ENCODE measurements at regions not wholly inside any gene's neighbourhood (a gene's known extent, or its start where the extent isn't known, plus 50 kb on each side); places are given as distances from the start of the nearest gene placed in this dataset.

GRCh38 chr18:61731693-61732376, 161.0 kb downstream of the RNF152 start:
- Histone ChIP-seq H4K20me1 (ENCODE audit: insufficient read depth) (no peaks in the 10 kb centered on the region), H3K27me3 (ENCODE audit: insufficient read depth) (no peaks in the 10 kb centered on the region), H3K79me2 (ENCODE audit: insufficient read depth) (no peaks in the 10 kb centered on the region), H3K4me3 (ENCODE audit: low read depth in 2 of 2, low read length in 1 of 2) (no peak overlapping the region), H3K9me2 (no peaks in the 10 kb centered on the region), H3K4me1 (ENCODE audit: control insufficient read depth in 1 of 2, insufficient read depth in 2 of 2, low read depth in 1 of 2, low read length in 1 of 2) (peaks cover 0 to 3% of the 10 kb centered on the region in 2 experiments; a peak in 1 of 4 replicates), H3K4me2 (no peak overlapping the region), H3K36me3 (replicated peaks in 1 of 2; ENCODE audit: control insufficient read depth in 1 of 2, insufficient read depth in 2 of 2, low read length in 1 of 2) (no peaks in the 10 kb centered on the region), H3K27ac (ENCODE audit: low read depth in 2 of 2, low read length in 1 of 2) (no peak overlapping the region), H3K9ac (no peak overlapping the region), H2AFZ (ENCODE audit: low read depth) (no peak overlapping the region), H3F3A (replicated peaks; ENCODE audit: insufficient read depth) (peaks cover 4% of the 10 kb centered on the region), H3K9me3 (no peaks in the 10 kb centered on the region)
- WGBS (ENCODE audit: low lambda C conversion rate) = 75% methylated on average over 9 of the region's 9 CpGs
- no peak for TF ChIP-seq CTCF (IDR thresholded peaks at IDR 0.05)
- TF ChIP-seq FOXJ3 (CRISPR knock-in tag; IDR thresholded peaks at IDR 0.05) = no peak
- no peak for TF ChIP-seq POLR2AphosphoS5 (IDR thresholded peaks at IDR 0.05; ENCODE audit: low read depth, low read length)
- no peak for TF ChIP-seq TAF1 (IDR thresholded peaks at IDR 0.05; ENCODE audit: borderline replicate concordance, low read depth, low read length)
- no peak for TF ChIP-seq CHD2 (IDR thresholded peaks at IDR 0.05; ENCODE audit: low read length, partially characterized antibody)
- CTCF ChIA-PET = no interaction called here
- no peak for DNase-seq
- POLR2A ChIA-PET = no interaction called here

DNA sequence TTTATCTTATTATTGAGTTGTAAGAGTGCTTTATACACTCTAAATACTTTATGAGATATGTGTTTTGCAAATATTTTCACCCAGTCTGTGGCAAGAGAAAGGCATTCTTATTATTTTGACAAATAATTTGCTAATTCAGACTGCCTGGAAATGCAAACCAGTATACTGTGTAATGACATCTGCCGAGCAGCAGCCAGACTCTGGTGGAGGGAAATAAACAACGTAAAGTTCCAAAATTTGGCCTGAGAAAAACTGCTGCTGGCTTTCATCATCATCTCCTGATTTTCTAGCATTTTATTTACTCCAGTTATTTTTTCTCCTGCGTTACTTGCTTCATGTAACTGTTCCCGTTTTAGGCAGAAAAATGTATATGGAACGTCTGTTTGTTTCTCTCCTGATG, 161.6 kb downstream of the RNF152 start:
- Histone ChIP-seq H4K20me1 (ENCODE audit: insufficient read depth) (no peaks in the 10 kb centered on the region), H3K4me1 (ENCODE audit: control insufficient read depth in 1 of 2, insufficient read depth in 2 of 2, low read depth in 1 of 2, low read length in 1 of 2) (peaks cover 0 to 3% of the 10 kb centered on the region in 2 experiments; a peak in 1 of 4 replicates), H3K27ac (ENCODE audit: low read depth in 2 of 2, low read length in 1 of 2) (no peak overlapping the region), H3K9ac (no peak overlapping the region), H2AFZ (ENCODE audit: low read depth) (no peak overlapping the region), H3K9me3 (no peaks in the 10 kb centered on the region), H3K9me2 (no peaks in the 10 kb centered on the region), H3K4me2 (no peak overlapping the region), H3K79me2 (ENCODE audit: insufficient read depth) (no peaks in the 10 kb centered on the region), H3K4me3 (ENCODE audit: low read depth in 2 of 2, low read length in 1 of 2) (no peak overlapping the region), H3K27me3 (ENCODE audit: insufficient read depth) (no peaks in the 10 kb centered on the region), H3K36me3 (replicated peaks in 1 of 2; ENCODE audit: control insufficient read depth in 1 of 2, insufficient read depth in 2 of 2, low read length in 1 of 2) (no peaks in the 10 kb centered on the region), H3F3A (replicated peaks; ENCODE audit: insufficient read depth) (peaks cover 8% of the 10 kb centered on the region)
- no peak for TF ChIP-seq ZBTB33 (IDR thresholded peaks at IDR 0.05; ENCODE audit: borderline replicate concordance, low read depth)
- ChIA-PET CTCF (no interaction called here), POLR2A (no interaction called here)
- DNase-seq = no peak
- 76% methylated on average over 5 of the region's 5 CpGs for WGBS (ENCODE audit: low lambda C conversion rate)

DNA sequence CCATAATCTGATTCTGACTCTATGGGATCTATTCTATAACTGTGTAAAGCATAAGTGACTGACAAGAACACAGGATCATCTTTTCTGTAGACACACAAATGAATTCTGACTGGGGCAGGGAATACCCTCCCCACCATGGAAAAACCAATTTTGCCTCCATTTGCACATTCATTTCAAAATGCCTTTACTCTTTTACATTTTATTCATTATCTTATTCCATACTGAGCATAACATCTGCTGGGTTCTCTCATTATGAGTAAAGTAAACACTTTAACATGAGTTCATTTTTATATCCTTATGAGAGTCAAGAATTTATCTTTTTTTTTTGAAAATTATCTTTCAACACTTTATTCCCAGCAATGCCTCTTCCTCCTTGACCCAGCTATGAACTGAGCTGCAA, 163.5 kb downstream of the RNF152 start:
- Histone ChIP-seq H3K79me2 (ENCODE audit: insufficient read depth) (no peaks in the 10 kb centered on the region), H3K9me2 (no peaks in the 10 kb centered on the region), H3K36me3 (replicated peaks in 1 of 2; ENCODE audit: control insufficient read depth in 1 of 2, insufficient read depth in 2 of 2, low read length in 1 of 2) (no peaks in the 10 kb centered on the region), H3K4me1 (ENCODE audit: control insufficient read depth in 1 of 2, insufficient read depth in 2 of 2, low read depth in 1 of 2, low read length in 1 of 2) (peaks cover 0 to 3% of the 10 kb centered on the region in 2 experiments; a peak in 1 of 4 replicates), H3K9me3 (no peaks in the 10 kb centered on the region), H3K27ac (ENCODE audit: low read depth in 2 of 2, low read length in 1 of 2) (no peak overlapping the region), H3K27me3 (ENCODE audit: insufficient read depth) (no peaks in the 10 kb centered on the region), H2AFZ (ENCODE audit: low read depth) (no peak overlapping the region), H3K4me3 (ENCODE audit: low read depth in 2 of 2, low read length in 1 of 2) (no peak overlapping the region), H3K4me2 (no peak overlapping the region), H3K9ac (no peak overlapping the region), H4K20me1 (ENCODE audit: insufficient read depth) (no peaks in the 10 kb centered on the region), H3F3A (replicated peaks; ENCODE audit: insufficient read depth) (peaks cover 8% of the 10 kb centered on the region)
- ChIA-PET CTCF (interaction anchor here (0.9 to 1.3 kb wide), 3 partner anchors 10 to 94 kb away, joined by 3 to 5 read pairs (median 3); no protein-coding TSS in a partner anchor), POLR2A (no interaction called here)
- no peak for DNase-seq
- TF ChIP-seq TCF12 (IDR thresholded peaks at IDR 0.05) (no peak), ELF1 (IDR thresholded peaks at IDR 0.05) (no peak), SIN3A (IDR thresholded peaks at IDR 0.05; ENCODE audit: borderline replicate concordance, low read depth, low read length) (no peak)

Data from SK-N-SH (cell line).